HFF-Myc (cell line): ENCODE measurements at regions not wholly inside any gene's neighbourhood (a gene's known extent, or its start where the extent isn't known, plus 50 kb on each side); places are given as distances from the start of the nearest gene placed in this dataset.

ENCODE experiments used
- DNase-seq: peaks from one replicate; pipeline ENCODE4 v3.0.0-alpha.2; 2011; ENCODE audit warnings: low read depth; ENCODE audit errors: extremely low read depth
- H3K4me3 ChIP-seq: replicated peaks from 2 replicates; pipeline ENCODE4 v1.5.1; 2011; ENCODE audit warnings: low read depth, mild to moderate bottlenecking, control low read depth, low read length
- CTCF ChIP-seq: IDR thresholded peaks from 2 replicates; pipeline ENCODE4 v1.5.1; 2012; ENCODE audit warnings: mild to moderate bottlenecking, low read depth, low read length, control low read depth; ENCODE audit errors: missing control alignments

- no peak overlapping the region for H3K4me3 ChIP-seq
- TF ChIP-seq CTCF = no peak
- DNase-seq = no peak
Measured at GRCh38 chr6:91824331-91824730, 1237.5 kb upstream of the MAP3K7 start.

- H3K4me3 ChIP-seq = no peak overlapping the region
- no peak for TF ChIP-seq CTCF
- no peak for DNase-seq
Measured at GRCh38 chr6:91822581-91822980, 1235.7 kb upstream of the MAP3K7 start.

- DNase-seq = no peak
- TF ChIP-seq CTCF = no peak
- H3K4me3 ChIP-seq = no peak overlapping the region
Measured at GRCh38 chr6:91816335-91816734, 1229.5 kb upstream of the MAP3K7 start.

GRCh38 chr6:91813641-91814040 is 1226.8 kb upstream of the MAP3K7 start:
- DNase-seq = no peak
- TF ChIP-seq CTCF = no peak
- no peak overlapping the region for H3K4me3 ChIP-seq

- no peak for DNase-seq
- no peak overlapping the region for H3K4me3 ChIP-seq
- TF ChIP-seq CTCF = no peak
Measured at GRCh38 chr6:91812596-91813274, 1225.9 kb upstream of the MAP3K7 start.

GRCh38 chr6:91804981-91805380 is 1218.1 kb upstream of the MAP3K7 start:
- no peak for DNase-seq
- TF ChIP-seq CTCF = no peak
- no peak overlapping the region for H3K4me3 ChIP-seq

- H3K4me3 ChIP-seq = no peak overlapping the region
- no peak for DNase-seq
- no peak for TF ChIP-seq CTCF
Measured at GRCh38 chr6:91802431-91802830, 1215.6 kb upstream of the MAP3K7 start.
